Stimulated activated CD8-positive, alpha-beta memory T cell treated with anti-CD3 and anti-CD28 coated beads, Interleukin-2, amount 100 ng/mL, for 48 hours (primary cell): ENCODE measurements at regions not wholly inside any gene's neighbourhood (a gene's known extent, or its start where the extent isn't known, plus 50 kb on each side); places are given as distances from the start of the nearest gene placed in this dataset.
"Not testable (repeated sequence)": the region's sequence is repeated elsewhere in the genome, so short reads cannot be mapped to it uniquely, and the experiment has no call there.

Source experiments
- DNase-seq, 2 donors: peaks; one replicate each; pipeline ENCODE4 v3.0.0-alpha.2; 2020; ENCODE audit warnings: low read depth in 2 of 2

DNA sequence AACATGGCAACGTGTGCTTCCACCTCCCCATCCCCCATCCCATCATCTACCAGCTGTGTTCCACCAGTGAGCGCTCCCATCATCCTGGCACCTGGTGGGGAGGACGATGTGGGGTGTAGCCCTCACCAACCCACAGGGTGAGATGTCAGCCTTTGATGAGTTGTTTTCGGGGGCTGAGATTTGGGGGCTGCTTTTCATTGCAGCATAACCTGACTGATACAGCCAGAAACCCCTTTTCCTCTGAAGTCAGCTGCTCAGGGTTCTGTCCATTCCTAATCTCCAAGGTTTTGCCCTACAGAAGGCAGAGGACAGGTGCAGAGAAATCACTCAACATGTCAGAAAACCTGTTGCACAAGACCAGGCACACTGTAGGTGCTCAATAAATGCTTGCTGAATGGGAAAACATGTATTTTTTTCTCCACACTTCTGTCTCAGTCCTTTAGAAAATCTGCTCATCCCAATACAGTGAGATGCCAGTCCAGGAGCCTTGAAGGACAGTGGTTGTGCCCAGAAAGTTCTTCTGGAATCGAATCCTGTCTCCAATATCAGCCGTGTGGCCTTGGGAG lies 239.8 kb downstream of the RBM19 start:
- DNase-seq: no peak

DNA sequence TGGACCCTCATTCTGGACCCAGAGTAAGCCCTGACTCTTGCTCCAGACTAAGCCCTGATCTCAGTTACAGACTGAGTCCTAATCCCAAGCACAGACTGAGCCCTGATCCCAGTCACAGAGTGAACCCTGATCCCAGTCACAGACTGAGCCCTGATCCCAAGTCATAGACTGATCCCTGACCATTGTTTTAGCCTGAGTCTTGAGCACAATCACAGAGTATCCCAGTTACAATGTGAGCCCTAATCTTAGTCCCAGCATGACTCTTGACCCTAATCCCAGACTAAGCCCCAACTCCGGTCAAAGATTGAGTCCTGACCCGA lies 240.6 kb downstream of the RBM19 start:
- no peak for DNase-seq

DNA sequence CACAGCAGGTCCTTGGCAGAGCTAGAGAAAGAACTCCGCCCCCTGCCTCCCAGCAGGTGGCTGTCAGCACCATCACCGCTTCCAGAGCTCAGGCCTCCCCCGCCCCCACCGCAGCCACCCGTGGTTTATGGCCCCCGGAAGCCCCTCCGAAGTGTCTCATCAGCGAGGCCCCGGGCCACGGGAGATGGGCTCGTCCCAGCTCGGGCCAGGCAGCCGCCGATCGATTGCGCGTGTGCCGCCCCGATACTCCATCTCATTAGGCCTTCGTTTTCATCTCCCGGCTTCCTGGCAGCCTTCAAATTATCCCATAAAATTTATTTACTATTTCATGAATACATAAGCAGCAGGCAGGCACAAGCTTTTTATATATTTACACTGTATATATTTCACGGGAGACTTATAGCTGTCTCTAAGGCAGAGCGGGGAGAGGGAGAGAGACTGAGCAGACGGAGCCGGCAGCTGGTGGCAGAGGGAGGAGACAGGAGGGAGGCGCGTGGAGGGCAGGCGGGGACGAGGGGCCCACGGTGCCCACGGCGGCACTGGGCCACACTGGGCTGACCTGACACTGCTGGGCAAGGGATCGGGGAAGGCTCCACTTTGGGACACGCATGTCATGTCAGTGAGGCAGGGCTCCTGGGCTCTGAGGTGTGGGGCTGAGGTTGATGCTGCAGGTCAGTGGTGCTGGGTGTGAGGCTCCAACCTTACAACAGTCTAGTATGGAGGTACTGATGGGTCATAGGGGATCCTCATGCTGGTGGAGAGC lies 241.2 kb downstream of the RBM19 start:
- no peak for DNase-seq

DNA sequence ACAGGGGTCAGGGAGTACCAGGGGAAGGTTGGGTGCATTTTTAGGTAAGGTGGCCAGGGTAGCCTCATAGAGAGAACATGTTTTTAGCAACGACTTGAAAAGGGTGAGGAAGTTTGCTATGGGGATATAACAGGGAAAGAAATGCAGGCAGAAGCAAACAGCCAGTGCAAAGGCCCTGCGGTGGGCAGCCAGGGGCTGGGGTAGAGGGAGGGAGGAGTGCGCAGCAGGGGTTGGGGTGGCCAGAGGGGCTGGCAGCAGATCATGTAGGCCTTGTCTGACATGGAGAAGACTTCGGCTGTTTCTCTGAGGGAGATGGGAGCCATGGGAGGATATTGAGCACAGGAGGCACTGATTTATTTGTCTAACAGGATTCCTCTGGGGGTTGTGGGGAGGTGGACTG lies 242.5 kb downstream of the RBM19 start:
- DNase-seq: no peak

DNA sequence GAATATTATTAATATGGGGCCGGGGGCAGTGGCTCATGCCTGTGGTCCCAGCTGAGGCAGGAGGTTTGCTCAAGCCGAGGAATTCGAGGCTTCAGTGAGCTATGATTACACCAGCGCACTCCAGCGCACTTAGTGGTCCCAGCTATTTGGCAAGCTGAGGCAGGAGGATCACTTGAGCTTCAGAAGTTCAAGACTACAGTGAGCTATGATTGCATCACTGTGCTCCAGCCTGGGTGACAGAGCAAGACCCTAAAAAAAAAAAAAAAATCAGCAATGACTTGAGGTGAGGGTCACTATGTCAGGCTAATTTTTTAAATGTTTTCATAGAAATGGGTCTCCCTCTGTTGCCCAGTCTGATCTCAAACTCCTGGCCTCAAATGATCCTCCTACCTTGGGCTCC lies 243.4 kb downstream of the RBM19 start:
- no peak for DNase-seq

DNA sequence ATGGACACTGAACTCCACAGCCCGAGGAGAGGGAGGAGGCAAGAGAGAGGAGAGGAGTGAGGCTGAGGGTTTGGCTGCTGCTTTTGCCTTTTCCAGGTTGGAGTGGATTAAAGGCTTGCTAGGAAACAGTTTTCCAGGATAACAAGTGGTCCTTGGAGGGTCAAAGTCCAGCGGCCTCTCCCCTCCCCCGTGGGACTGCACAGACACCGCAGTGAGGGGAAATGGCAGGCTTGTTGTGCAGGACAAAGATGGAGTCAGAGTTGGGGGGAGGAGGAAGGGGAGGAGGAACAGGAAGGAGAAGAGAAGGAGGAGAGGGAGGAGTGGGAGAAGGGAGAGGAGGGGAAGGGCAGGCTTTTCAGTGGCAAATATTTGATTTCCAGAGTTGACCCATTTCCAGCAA lies 245.5 kb downstream of the RBM19 start:
- no peak for DNase-seq

DNA sequence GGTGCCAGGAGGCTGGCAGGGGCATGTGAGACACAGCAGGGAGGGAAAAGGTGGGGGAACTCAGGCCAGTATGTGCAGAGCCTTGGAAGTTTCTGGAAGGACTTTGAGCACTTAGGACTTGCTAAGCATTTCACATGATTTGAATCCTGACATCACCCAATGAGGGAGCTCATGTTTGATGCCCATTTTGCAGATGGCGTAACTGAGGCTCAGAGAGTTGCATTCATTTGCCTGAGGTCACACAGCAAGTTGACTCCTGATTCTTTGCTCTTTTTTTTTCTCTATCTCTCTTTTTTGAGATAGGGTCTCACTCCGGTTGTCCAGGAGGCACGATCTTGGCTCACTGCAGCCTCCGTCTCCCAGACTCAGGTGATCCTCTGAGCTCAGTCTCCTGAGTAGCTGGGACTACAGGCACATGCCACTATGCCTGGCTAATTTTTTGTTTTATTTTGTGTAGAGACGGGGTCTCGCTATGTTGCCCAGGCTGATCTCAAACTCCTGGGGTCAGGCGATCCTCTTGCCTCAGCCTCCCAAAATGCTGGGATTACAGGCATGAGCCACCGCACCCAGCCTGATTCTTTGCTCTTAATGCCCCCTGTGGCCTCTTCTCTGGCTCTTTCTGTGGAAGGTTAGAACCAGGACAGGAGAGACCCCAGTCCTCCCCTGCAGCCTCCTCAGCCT lies 246.1 kb downstream of the RBM19 start:
- no peak for DNase-seq

DNA sequence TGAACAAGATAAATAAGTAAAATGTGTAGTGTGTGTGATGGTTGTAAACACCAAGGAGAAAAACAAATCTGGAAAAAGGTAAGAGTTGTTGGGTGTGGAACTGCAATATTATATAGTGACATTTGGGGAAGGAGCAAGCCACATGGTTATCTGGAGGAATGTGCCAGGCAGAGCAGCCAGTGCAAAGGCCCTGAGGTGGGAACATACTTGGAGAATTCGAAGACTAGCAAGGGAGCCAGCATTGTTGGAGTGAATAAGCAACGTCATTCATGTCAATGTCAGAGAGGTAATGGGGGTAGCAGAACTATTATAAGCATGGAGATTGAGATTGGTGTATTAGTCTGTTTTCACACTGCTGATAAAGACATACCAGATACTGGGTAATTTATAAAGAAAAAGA lies 241.5 kb upstream of the LHX5 start:
- DNase-seq: no peak

DNA sequence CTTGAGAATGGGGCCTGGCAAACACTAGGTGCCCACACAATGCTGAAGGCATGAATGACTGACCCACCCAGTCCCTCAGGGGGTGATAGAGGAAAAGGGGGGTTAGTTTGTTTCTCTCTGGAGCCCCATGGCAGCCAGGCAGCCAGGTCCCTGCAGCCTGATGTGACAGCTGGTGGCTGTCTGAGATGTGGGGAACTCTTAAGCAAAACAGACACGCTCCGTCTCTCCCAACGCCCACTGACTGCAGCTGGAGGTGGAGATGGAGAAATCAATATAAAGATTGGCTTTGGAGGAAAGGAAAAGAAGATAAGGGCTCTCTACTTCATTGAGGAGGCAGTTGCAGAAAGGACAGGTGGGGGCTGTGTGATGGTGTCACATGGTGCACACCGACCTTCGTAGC lies 240.8 kb upstream of the LHX5 start:
- DNase-seq: no peak

DNA sequence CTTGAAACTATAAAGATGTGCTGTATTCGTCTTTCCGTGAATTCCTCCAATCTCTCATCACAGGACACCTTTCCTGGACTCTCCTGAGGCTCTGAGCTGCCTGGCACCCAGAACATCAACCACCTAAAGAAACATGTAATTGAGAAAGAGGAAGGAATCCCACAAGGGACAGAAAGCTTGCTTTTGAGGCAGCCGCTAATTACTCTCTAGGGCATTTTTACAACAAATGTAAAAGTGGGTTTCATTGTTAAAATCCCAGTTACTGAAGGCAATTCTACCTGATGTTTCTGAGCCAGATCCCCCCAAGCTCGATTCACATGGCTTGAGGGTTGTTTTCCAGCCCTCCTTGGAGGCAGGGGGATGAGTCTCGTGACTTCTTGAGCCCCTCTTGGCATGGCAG lies 238.5 kb upstream of the LHX5 start:
- no peak for DNase-seq

DNA sequence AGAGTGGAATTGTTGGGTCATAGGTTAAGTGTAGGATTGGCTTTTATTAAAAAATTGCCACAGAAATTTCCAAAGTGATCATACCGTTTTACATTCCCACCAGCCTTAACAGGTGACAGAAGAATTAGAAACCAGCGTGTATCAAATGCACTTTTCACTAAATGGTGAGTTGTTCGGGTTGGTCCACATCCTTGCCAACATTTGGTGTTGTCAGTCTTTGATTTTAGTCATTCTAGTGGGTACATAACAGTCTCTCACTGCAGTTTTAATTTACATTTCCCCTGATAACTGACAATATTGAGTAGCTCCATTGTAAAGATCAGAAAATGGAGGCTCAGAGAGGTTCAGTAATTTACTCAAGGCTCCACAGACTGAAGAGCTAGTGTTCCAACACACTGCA lies 237.8 kb upstream of the LHX5 start:
- no peak for DNase-seq

DNA sequence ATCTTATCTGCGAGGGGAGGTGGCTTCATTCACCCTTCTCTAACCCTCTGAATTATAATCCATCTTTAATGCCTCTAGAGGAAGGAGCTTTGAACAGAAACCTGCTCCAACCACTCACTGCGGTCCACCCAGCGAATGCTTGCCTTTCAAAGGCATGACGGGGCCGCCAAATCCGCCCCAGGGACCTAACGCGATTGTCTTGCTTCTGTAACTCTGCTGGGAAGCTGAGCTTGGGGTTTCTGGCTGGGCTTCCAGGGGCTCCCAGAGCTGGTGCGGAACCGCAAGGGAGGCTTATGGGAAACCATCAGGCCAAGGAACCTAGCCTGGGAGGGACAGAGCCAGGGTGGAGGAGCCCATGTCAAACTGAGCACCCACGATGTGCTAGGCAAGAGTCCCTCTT lies 231.2 kb upstream of the LHX5 start:
- DNase-seq: no peak

DNA sequence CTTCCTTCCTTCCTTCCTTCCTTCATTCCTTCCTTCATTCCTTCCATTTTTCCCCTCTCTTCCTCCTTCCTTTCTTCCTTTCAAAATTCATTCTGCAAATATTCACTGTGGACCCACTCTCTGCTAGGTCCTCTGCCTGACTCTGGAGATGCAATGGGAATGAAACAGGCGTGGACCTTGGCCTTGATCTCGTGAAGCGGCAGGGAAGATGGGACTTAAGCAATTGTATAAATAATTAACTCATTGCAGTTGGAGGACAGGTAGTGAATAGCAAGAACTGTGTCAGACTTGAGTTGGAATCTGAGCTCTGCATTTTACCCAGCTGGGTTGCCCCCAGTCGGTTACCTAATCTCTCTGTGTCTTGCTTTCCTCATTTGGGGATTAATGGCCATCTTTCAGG lies 230.6 kb upstream of the LHX5 start:
- no peak for DNase-seq

DNA sequence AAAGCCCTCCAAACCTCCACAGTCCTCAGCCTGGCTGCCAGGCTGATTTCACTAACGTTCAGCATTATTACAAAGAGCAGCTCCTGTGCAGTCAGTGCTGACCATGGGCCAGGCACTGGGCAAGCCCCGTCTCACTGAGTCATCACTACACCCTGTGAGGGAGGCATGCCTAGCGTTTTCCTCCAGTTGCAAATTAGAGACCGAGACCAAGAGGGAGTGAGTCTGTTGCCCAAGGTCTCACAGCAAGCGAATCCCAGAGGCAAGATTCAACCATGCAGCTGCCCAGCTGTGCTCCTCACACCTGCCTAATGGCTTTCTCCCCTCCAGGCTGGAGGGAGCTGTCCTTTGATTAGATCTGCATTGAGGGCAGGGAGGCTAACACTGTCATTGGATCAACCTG lies 229.3 kb upstream of the LHX5 start:
- DNase-seq: no peak

DNA sequence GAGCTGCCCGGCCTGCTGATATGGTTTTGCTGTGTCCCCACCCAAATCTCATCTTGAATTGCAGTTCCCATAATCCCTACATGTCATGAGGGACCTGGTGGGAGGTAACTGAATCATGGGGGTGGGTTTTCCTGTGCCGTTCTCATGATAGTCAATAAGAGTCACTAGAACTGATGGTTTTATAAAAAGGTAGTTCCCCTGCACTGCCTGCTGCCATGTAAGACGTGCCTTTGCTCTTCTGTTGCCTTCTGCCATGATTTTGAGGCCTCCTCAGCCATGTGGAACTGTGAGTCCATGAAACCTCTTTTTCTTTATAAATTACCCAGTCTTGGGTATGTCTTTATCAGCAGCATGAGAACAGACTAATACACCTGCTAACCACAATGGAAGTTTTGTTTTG lies 228.3 kb upstream of the LHX5 start:
- not testable (repeated sequence) for DNase-seq

DNA sequence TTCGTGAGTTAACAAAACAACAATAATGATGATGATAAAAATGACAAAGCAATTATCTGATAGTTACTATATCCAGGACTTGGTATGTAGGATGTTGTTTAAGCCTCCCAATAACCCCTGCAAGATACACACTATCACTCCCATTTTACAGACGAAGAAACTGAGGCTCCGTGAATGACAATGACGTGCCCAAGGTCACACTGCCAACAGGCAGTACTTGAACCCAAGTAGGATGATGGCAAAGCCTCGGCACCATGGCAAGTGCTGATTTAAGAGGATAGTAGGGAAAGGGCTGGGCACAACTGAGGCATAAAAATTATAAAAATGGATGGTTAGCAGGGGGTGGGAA lies 226.8 kb upstream of the LHX5 start:
- DNase-seq: no peak

DNA sequence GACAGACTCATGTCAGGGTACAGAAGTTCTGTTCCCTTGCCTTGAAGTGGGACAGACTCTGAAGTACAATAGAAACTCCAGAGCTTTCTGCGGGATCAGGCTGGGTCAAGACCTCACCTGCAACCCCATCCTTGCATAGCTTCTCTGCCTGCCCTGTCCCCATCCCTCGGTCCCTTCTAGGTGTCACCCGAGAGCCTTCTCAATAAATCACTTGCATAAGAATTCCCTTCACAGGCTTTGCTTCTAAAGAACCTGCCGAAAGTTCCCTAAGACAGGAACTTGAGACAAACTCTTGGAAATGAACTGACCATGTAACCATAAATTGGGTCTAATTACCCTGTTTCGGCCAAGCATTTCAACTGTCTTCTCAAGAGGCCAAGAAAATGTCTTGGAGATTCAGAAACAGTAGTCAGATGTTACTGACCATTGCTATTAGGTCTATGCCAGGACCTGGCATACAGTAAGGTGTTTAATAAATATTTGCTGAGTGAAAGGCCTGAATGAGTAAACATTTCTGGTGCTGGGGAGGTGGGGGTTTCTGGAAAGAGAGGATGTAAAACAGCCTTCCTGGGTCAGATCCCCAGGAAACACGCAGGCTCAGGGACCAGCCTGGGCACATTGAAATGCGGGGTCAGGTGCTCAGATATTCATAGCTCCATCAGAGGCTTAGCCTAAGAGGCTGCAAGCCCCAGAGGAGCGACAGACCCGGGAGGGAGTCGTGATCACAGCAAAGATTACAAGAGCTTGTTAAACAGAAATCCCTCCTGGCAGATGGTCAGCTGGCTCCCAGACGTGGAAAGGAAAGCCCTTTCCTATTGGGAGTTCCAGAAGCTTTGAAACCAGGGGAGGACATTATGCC lies 226.2 kb upstream of the LHX5 start:
- DNase-seq: no peak

DNA sequence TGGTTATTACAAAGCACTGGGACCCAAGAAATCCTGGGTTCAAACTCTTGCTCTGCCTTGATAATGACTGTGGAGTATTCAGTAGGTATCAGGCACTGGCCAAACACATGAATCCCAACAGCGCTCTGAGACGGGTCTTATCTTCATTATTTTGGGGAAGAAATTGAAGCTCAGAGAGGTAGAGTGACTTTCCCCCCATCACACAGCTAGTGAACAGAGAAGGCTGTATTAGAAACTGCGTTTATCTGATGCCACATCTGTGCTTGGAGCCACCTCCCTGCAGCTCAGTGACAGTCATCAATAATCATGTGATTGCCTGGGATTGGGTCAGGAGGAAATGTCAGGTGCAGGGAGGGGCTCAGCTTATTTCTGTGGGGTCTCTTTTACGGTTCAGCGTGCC lies 225.4 kb upstream of the LHX5 start:
- no peak for DNase-seq

DNA sequence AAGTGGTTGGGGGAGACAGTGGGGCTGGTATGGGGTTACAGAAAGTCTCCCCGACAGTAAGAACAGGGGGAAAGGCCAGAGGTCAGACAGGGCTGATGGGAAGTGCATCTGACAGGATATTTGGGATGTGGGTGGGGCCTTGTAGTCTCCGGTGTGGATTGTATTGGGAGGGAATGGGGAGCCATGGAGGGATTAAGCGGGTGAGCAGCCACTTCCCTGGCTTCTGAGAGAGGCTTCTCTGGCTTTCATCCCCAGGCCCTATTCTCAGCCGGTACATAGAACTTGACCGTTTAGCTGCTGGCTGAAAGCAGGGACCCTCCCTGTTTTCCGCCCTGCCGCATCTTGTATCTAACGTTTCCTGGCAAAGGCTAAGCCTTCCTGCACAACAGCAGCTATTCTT lies 222.0 kb upstream of the LHX5 start:
- DNase-seq: no peak

DNA sequence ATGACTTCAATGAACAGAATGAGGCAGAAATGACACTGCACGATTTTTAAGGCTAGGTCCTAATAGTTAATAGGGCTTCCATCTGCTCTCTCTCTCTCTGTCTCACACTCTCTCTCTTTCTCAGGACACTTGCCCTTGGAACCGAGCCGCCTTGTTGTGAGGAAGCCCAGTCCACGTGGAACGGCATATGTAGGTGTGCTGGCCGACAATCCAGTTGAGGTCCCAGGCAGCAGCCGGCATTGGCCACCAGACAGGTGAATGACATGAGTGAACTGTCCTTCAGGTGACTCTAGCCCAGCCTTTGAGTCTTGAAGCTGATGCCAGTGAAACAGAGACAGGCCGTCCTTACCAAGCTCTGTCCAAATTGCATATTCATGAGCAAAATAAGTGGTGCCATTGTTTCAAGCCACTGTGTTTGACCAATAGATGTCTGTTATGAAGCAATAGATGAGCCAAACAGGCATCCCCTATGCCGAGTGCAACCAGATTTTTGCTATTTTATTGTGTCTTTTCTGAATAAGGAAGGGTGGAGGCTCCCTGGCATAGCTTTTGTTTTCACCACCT lies 217.5 kb upstream of the LHX5 start:
- no peak for DNase-seq

DNA sequence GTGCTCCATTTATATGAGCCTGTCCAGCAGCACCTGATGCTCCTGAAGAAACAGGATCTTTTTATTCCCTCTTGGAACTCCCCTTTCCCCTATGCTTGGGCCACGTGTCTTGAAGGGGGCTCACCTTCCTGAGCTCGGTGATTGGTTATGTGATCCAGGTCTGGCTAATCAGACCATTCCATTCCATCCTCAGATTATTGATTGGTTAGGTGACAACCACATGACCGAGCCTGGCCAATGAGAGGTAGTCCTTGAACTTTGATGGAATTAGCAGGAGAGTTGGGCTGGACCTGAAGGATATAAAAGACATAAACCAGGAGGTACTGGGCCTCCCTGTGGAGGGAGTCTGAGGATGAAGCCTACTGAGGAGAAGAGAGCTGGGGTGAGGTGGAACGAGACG lies 216.6 kb upstream of the LHX5 start:
- no peak for DNase-seq
